PC-9 (cell line): ENCODE measurements at regions not wholly inside any gene's neighbourhood (a gene's known extent, or its start where the extent isn't known, plus 50 kb on each side); places are given as distances from the start of the nearest gene placed in this dataset.

Experiments used
- CTCF ChIP-seq: fragments of 200-600 bp; sonication (generic); conservative IDR thresholded peaks from 2 replicates; pipeline ENCODE4 v1.6.1; 2017; ENCODE audit warnings: mixed run types, antibody characterized with exemption, mild to moderate bottlenecking, moderate library complexity
- EZH2 ChIP-seq: fragments of 200-600 bp; sonication (generic); IDR thresholded peaks from 2 replicates; pipeline ENCODE4 v1.8.0; 2017; ENCODE audit warnings: antibody characterized with exemption, low read depth

GRCh38 chr5:57745029-57745428 is 262.4 kb upstream of the ACTBL2 start:
- no peak for TF ChIP-seq CTCF
- TF ChIP-seq EZH2 = no peak
